IPS-18a (cell line): ENCODE measurements at regions not wholly inside any gene's neighbourhood (a gene's known extent, or its start where the extent isn't known, plus 50 kb on each side); places are given as distances from the start of the nearest gene placed in this dataset.

ENCODE experiments used
- H3K27ac ChIP-seq: one replicate; pipeline ENCODE4 v1.5.1; 2013; ENCODE audit warnings: low read length
- H3K27me3 ChIP-seq: one replicate; pipeline ENCODE4 v1.6.1; 2013; ENCODE audit warnings: mild to moderate bottlenecking, low read length; ENCODE audit not compliant: control insufficient read depth, insufficient read depth
- H3K36me3 ChIP-seq: one replicate; pipeline ENCODE4 v1.6.1; 2013; ENCODE audit warnings: low read depth, low read length; ENCODE audit not compliant: control insufficient read depth
- H3K4me1 ChIP-seq: one replicate; pipeline ENCODE4 v1.6.1; 2013; ENCODE audit warnings: low read depth, low read length; ENCODE audit not compliant: control insufficient read depth
- H3K4me3 ChIP-seq: one replicate; pipeline ENCODE4 v1.5.1; 2013; ENCODE audit warnings: low read length
- H3K9ac ChIP-seq: one replicate; pipeline ENCODE4 v1.6.1; 2013; ENCODE audit warnings: mild to moderate bottlenecking, low read length, moderate library complexity
- H3K9me3 ChIP-seq: one replicate; pipeline ENCODE4 v1.6.1; 2013; ENCODE audit warnings: low read depth, low read length; ENCODE audit not compliant: control insufficient read depth

GRCh38 chr2:128630974-128631697 is 312.5 kb upstream of the HS6ST1 start:
- no peaks in the 10 kb centered on the region for H3K36me3 ChIP-seq
- H3K4me1 ChIP-seq, result peaks cover 8% of the 10 kb centered on the region
- no peaks in the 10 kb centered on the region for H3K27me3 ChIP-seq
- no peak overlapping the region for H3K27ac ChIP-seq
- no peak overlapping the region for H3K9ac ChIP-seq
- no peak overlapping the region for H3K4me3 ChIP-seq
- no peaks in the 10 kb centered on the region for H3K9me3 ChIP-seq

- no peaks in the 10 kb centered on the region for H3K36me3 ChIP-seq
- no peak overlapping the region for H3K9ac ChIP-seq
- no peaks in the 10 kb centered on the region for H3K9me3 ChIP-seq
- H3K27me3 ChIP-seq, result no peaks in the 10 kb centered on the region
- H3K4me1 ChIP-seq, result peaks cover 8% of the 10 kb centered on the region
- no peak overlapping the region for H3K27ac ChIP-seq
- no peak overlapping the region for H3K4me3 ChIP-seq
Measured at GRCh38 chr2:128631698-128632500, 313.2 kb upstream of the HS6ST1 start.

- Histone ChIP-seq H3K4me1 (peaks cover 9% of the 10 kb centered on the region), H3K4me3 (no peak overlapping the region), H3K36me3 (no peaks in the 10 kb centered on the region), H3K27ac (no peak overlapping the region), H3K27me3 (no peaks in the 10 kb centered on the region), H3K9ac (no peak overlapping the region), H3K9me3 (no peaks in the 10 kb centered on the region)
Measured at GRCh38 chr2:128632501-128632800, 313.8 kb upstream of the HS6ST1 start.

GRCh38 chr2:128633501-128633900 is 314.8 kb upstream of the HS6ST1 start:
- Histone ChIP-seq H3K27me3 (no peaks in the 10 kb centered on the region), H3K4me3 (no peak overlapping the region), H3K36me3 (no peaks in the 10 kb centered on the region), H3K4me1 (peaks cover 19% of the 10 kb centered on the region), H3K9ac (no peak overlapping the region), H3K9me3 (no peaks in the 10 kb centered on the region), H3K27ac (no peak overlapping the region)

- no peak overlapping the region for H3K27ac ChIP-seq
- peaks cover 37% of the 10 kb centered on the region for H3K4me1 ChIP-seq
- no peaks in the 10 kb centered on the region for H3K9me3 ChIP-seq
- no peak overlapping the region for H3K9ac ChIP-seq
- no peaks in the 10 kb centered on the region for H3K27me3 ChIP-seq
- no peak overlapping the region for H3K4me3 ChIP-seq
- H3K36me3 ChIP-seq, result no peaks in the 10 kb centered on the region
Measured at GRCh38 chr2:128635361-128635900, 316.8 kb upstream of the HS6ST1 start.

GRCh38 chr2:128636802-128637147 is 318.1 kb upstream of the HS6ST1 start:
- Histone ChIP-seq H3K4me3 (no peak overlapping the region), H3K4me1 (peaks cover 40% of the 10 kb centered on the region), H3K9me3 (no peaks in the 10 kb centered on the region), H3K36me3 (no peaks in the 10 kb centered on the region), H3K27me3 (no peaks in the 10 kb centered on the region), H3K9ac (no peak overlapping the region), H3K27ac (no peak overlapping the region)

- Histone ChIP-seq H3K27me3 (no peaks in the 10 kb centered on the region), H3K4me3 (no peak overlapping the region)
Measured at GRCh38 chr2:128637481-128638155, 318.9 kb upstream of the HS6ST1 start.

GRCh38 chr2:128638341-128639119 is 319.9 kb upstream of the HS6ST1 start:
- H3K27ac ChIP-seq, result peak overlapping the region; percentile 95
- H3K9ac ChIP-seq, result peak overlapping the region; percentile 80
- no peaks in the 10 kb centered on the region for H3K36me3 ChIP-seq
- no peaks in the 10 kb centered on the region for H3K27me3 ChIP-seq
- H3K9me3 ChIP-seq, result no peaks in the 10 kb centered on the region
- H3K4me3 ChIP-seq, result peak overlapping the region; percentile 17
- peaks cover 38% of the 10 kb centered on the region for H3K4me1 ChIP-seq

More at GRCh38 chr2:128637481-128638155, 318.9 kb upstream of the HS6ST1 start:
- H3K9ac ChIP-seq, result no peak overlapping the region
- H3K36me3 ChIP-seq, result no peaks in the 10 kb centered on the region
- peaks cover 34% of the 10 kb centered on the region for H3K4me1 ChIP-seq
- H3K9me3 ChIP-seq, result no peaks in the 10 kb centered on the region
- H3K27ac ChIP-seq, result no peak overlapping the region

GRCh38 chr2:128639120-128639477 is 320.4 kb upstream of the HS6ST1 start:
- H3K4me1 ChIP-seq, result peaks cover 44% of the 10 kb centered on the region
- peak overlapping the region; percentile 95 for H3K27ac ChIP-seq
- no peaks in the 10 kb centered on the region for H3K36me3 ChIP-seq
- no peaks in the 10 kb centered on the region for H3K9me3 ChIP-seq
- H3K4me3 ChIP-seq, result peak overlapping the region; percentile 17
- H3K27me3 ChIP-seq, result no peaks in the 10 kb centered on the region
- peak overlapping the region; percentile 80 for H3K9ac ChIP-seq

- peak overlapping the region; percentile 80 for H3K9ac ChIP-seq
- no peaks in the 10 kb centered on the region for H3K27me3 ChIP-seq
- H3K4me3 ChIP-seq, result peak overlapping the region; percentile 17
- peak overlapping the region; percentile 95 for H3K27ac ChIP-seq
- H3K36me3 ChIP-seq, result no peaks in the 10 kb centered on the region
- H3K4me1 ChIP-seq, result peaks cover 48% of the 10 kb centered on the region
- no peaks in the 10 kb centered on the region for H3K9me3 ChIP-seq
Measured at GRCh38 chr2:128639693-128640092, 321.0 kb upstream of the HS6ST1 start.
